ENCODE measurements at regions not wholly inside any gene's neighbourhood (a gene's known extent, or its start where the extent isn't known, plus 50 kb on each side); places are given as distances from the start of the nearest gene placed in this dataset.

- Histone ChIP-seq H3K9ac (ENCODE audit: low read length) (no peak overlapping the region), H3K36me3 (ENCODE audit: low read length) (no peaks in the 10 kb centered on the region), H3K27ac (ENCODE audit: low read depth, low read length) (no peak overlapping the region), H3K9me3 (ENCODE audit: insufficient read depth, low read length) (no peaks in the 10 kb centered on the region), H3K27me3 (ENCODE audit: low read length) (no peaks in the 10 kb centered on the region), H3K4me2 (ENCODE audit: low read depth, low read length, poor library complexity, severe bottlenecking) (no peak overlapping the region), H3F3A (ENCODE audit: insufficient read depth) (no peaks in the 10 kb centered on the region), H3K79me2 (ENCODE audit: insufficient read depth, low read length) (no peaks in the 10 kb centered on the region), H3K4me3 (ENCODE audit: insufficient read depth, low read length, poor library complexity, severe bottlenecking) (no peak overlapping the region), H4K20me1 (ENCODE audit: low read depth, low read length) (no peaks in the 10 kb centered on the region), H3K9me2 (replicated peaks; ENCODE audit: insufficient read depth, low read length) (no peaks in the 10 kb centered on the region), H2AFZ (ENCODE audit: low read depth, low read length, severe bottlenecking) (no peak overlapping the region)
- no peak for TF ChIP-seq CTCF (IDR thresholded peaks at IDR 0.05; ENCODE audit: insufficient read depth, low read length, poor library complexity, severe bottlenecking)
- TF ChIP-seq EZH2phosphoT487 (conservative IDR thresholded peaks at IDR 0.05; ENCODE audit: low read length), result no peak
These were observed 807.1 kb downstream of the KCNJ2 start for GRCh38 chr17:70976447-70976846.

- Histone ChIP-seq H3K9me3 (ENCODE audit: insufficient read depth, low read length) (0 out of 2 replicates have a peak, but pooled peaks cover 3% of the 10 kb centered on the region), H4K20me1 (ENCODE audit: low read depth, low read length) (no peaks in the 10 kb centered on the region), H3K4me2 (ENCODE audit: low read depth, low read length, poor library complexity, severe bottlenecking) (no peak overlapping the region), H3K27me3 (ENCODE audit: low read length) (no peaks in the 10 kb centered on the region), H3K4me3 (ENCODE audit: insufficient read depth, low read length, poor library complexity, severe bottlenecking) (no peak overlapping the region), H3K36me3 (ENCODE audit: low read length) (no peaks in the 10 kb centered on the region), H3F3A (ENCODE audit: insufficient read depth) (no peaks in the 10 kb centered on the region), H3K79me2 (ENCODE audit: insufficient read depth, low read length) (no peaks in the 10 kb centered on the region), H2AFZ (ENCODE audit: low read depth, low read length, severe bottlenecking) (no peak overlapping the region), H3K27ac (ENCODE audit: low read depth, low read length) (no peak overlapping the region), H3K9ac (ENCODE audit: low read length) (no peak overlapping the region), H3K9me2 (replicated peaks; ENCODE audit: insufficient read depth, low read length) (no peaks in the 10 kb centered on the region)
- no peak for TF ChIP-seq EZH2phosphoT487 (conservative IDR thresholded peaks at IDR 0.05; ENCODE audit: low read length)
These were observed 815.5 kb downstream of the KCNJ2 start for GRCh38 chr17:70984873-70985272.

GRCh38 chr17:70987867-70988340 is 818.6 kb downstream of the KCNJ2 start:
- Histone ChIP-seq H3K27ac (ENCODE audit: low read depth, low read length) (no peak overlapping the region), H3K4me2 (ENCODE audit: low read depth, low read length, poor library complexity, severe bottlenecking) (no peak overlapping the region), H3K79me2 (ENCODE audit: insufficient read depth, low read length) (no peaks in the 10 kb centered on the region), H3K4me3 (ENCODE audit: insufficient read depth, low read length, poor library complexity, severe bottlenecking) (no peak overlapping the region), H2AFZ (ENCODE audit: low read depth, low read length, severe bottlenecking) (no peak overlapping the region), H3K9me2 (replicated peaks; ENCODE audit: insufficient read depth, low read length) (no peaks in the 10 kb centered on the region), H4K20me1 (ENCODE audit: low read depth, low read length) (no peaks in the 10 kb centered on the region), H3K9ac (ENCODE audit: low read length) (no peak overlapping the region), H3K27me3 (ENCODE audit: low read length) (no peaks in the 10 kb centered on the region), H3F3A (ENCODE audit: insufficient read depth) (no peaks in the 10 kb centered on the region), H3K9me3 (ENCODE audit: insufficient read depth, low read length) (0 out of 2 replicates have a peak, but pooled peaks cover 3% of the 10 kb centered on the region), H3K36me3 (ENCODE audit: low read length) (no peaks in the 10 kb centered on the region)
- TF ChIP-seq CTCF (IDR thresholded peaks at IDR 0.05; ENCODE audit: insufficient read depth, low read length, poor library complexity, severe bottlenecking), result no peak
- no peak for TF ChIP-seq EZH2phosphoT487 (conservative IDR thresholded peaks at IDR 0.05; ENCODE audit: low read length)

GRCh38 chr17:70988622-70989021 is 819.3 kb downstream of the KCNJ2 start:
- Histone ChIP-seq H2AFZ (ENCODE audit: low read depth, low read length, severe bottlenecking) (no peak overlapping the region), H3K9me3 (ENCODE audit: insufficient read depth, low read length) (0 out of 2 replicates have a peak, but pooled peaks cover 3% of the 10 kb centered on the region), H3K79me2 (ENCODE audit: insufficient read depth, low read length) (no peaks in the 10 kb centered on the region), H3K27ac (ENCODE audit: low read depth, low read length) (no peak overlapping the region), H4K20me1 (ENCODE audit: low read depth, low read length) (no peaks in the 10 kb centered on the region), H3K27me3 (ENCODE audit: low read length) (no peaks in the 10 kb centered on the region), H3K4me2 (ENCODE audit: low read depth, low read length, poor library complexity, severe bottlenecking) (no peak overlapping the region), H3K36me3 (ENCODE audit: low read length) (no peaks in the 10 kb centered on the region), H3F3A (ENCODE audit: insufficient read depth) (no peaks in the 10 kb centered on the region), H3K9me2 (replicated peaks; ENCODE audit: insufficient read depth, low read length) (no peaks in the 10 kb centered on the region), H3K4me3 (ENCODE audit: insufficient read depth, low read length, poor library complexity, severe bottlenecking) (no peak overlapping the region), H3K9ac (ENCODE audit: low read length) (no peak overlapping the region)
- TF ChIP-seq CTCF (IDR thresholded peaks at IDR 0.05; ENCODE audit: insufficient read depth, low read length, poor library complexity, severe bottlenecking), result no peak
